IPS-18c (cell line): ENCODE measurements at regions not wholly inside any gene's neighbourhood (a gene's known extent, or its start where the extent isn't known, plus 50 kb on each side); places are given as distances from the start of the nearest gene placed in this dataset.

Experiments
- H3K4me3 ChIP-seq: 2 replicates; pipeline ENCODE4 v1.7.0; 2013; ENCODE audit warnings: low read depth, mild to moderate bottlenecking, low read length, moderate library complexity; ENCODE audit not compliant: insufficient read depth
- H3K9me3 ChIP-seq: one replicate; pipeline ENCODE4 v1.6.1; 2013; ENCODE audit warnings: mild to moderate bottlenecking, low read length, moderate library complexity; ENCODE audit not compliant: control insufficient read depth, insufficient read depth

GRCh38 chr21:33121715-33122475 lies 52.0 kb downstream of the OLIG1 start:
- Histone ChIP-seq H3K9me3 (no peaks in the 10 kb centered on the region), H3K4me3 (no peak overlapping the region)

DNA sequence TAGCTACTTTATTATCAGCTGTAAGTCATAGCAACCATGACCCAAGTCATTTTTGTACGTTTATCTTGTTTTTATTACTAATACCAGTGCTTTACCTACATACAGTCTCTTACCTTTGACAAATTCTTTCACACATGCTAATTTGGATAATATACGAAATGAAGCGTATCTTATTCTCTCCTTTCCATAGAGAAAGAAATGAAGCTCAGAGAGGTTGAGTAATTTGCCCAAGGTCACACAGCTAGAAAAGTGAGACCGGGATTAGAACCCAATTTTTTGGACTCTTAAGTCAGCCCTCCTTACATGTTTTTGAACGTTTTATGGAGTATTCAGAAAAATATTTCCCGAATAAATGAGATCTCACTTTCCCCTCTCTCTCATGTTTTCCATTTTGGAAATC lies 52.6 kb downstream of the OLIG1 start:
- no peaks in the 10 kb centered on the region for H3K9me3 ChIP-seq
- no peak overlapping the region for H3K4me3 ChIP-seq

GRCh38 chr21:33123374-33124123 lies 53.6 kb downstream of the OLIG1 start:
- H3K4me3 ChIP-seq: no peak overlapping the region
- H3K9me3 ChIP-seq: no peaks in the 10 kb centered on the region

- Histone ChIP-seq H3K4me3 (no peak overlapping the region), H3K9me3 (no peaks in the 10 kb centered on the region)
Observed at GRCh38 chr21:33124889-33125288, 54.9 kb downstream of the OLIG1 start.

DNA sequence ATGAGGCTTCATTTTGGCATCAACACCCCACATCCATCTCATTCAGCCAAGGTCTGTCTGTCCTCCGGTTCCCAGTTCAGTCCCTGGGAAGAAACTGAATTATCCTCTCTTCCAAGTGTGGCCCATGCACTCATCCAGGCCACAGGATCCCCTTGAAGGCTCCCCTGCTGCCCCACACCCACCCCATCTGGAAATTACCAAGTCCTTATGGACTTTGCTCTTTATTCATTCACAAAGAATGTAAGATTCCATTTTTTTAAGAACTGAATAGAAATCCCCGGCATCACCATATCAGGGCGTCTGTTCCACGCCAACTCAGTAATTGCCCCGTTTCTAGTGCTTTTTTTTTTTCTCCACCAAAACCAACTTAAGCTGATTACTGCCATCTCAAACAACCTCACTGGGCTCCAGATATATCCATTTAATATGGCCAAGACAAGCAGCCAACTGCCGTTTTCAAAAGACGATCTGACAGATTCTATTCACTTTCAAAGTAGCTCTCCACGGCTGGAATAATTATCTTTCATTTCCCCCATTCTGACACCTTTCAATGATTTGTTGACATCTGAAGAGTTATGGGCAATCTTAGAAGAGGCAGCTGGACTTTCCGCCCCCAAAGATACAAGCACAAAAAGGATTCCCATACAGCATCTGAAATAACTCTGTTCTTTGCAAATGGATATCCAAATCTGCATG lies 55.9 kb downstream of the OLIG1 start:
- Histone ChIP-seq H3K4me3 (no peak overlapping the region), H3K9me3 (no peaks in the 10 kb centered on the region)

GRCh38 chr21:33126569-33126968 lies 56.6 kb downstream of the OLIG1 start:
- no peaks in the 10 kb centered on the region for H3K9me3 ChIP-seq
- no peak overlapping the region for H3K4me3 ChIP-seq

DNA sequence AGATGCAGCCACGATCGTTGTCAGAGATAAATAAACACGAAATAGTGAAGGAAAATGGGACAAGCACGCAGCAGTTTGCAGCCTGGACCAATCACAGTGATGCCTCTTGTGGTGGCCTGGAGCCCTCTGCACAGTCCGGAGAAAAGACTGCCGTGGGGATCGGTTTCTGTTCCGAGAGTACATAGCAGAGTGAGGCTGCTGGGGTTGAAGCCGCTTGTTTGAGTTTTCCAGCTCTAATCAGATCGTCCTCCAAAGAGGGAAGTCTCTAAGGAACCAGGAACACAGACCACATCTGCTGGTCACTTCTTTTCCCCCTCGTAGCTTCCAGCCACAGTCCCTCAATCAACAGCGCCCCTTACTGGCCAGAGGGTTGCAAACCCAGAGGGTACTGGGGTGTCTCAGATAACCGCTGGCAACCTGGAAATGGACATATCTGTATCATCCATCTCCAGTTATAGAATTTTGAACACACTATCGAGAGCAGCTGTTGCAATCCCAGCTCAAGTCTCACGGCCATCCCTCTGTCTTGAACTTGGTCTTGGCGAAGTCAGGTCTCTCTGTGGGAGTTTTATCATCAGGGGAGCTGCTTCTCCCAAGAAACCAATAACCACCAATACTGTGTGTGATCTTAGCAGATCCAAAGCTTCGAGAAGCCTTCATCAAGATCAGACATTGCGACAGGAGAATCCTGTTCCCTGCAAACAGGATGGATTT lies 57.4 kb downstream of the OLIG1 start:
- Histone ChIP-seq H3K4me3 (peak overlapping the region; percentile 30; the same call in 1 of the 2 replicates), H3K9me3 (no peaks in the 10 kb centered on the region)

DNA sequence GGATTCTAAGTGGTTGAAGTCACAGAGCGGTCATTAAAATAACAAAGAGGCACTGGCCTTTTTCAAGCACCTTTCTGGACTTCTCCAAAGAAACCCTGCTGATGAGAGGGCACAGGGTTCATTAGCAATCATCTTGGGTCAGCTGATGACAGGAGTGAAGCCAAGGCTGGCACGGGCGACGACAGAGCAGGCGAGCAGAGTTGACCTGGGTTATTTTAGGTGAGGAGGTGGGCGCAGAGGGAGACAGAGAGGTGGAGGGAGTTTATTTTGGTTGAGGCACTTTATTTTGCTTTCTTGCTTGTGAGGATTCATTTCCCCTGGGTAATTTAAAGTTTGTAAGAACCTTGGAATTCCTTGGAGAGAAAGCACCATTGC lies 57.9 kb downstream of the OLIG1 start:
- Histone ChIP-seq H3K9me3 (no peaks in the 10 kb centered on the region), H3K4me3 (no peak overlapping the region)

GRCh38 chr21:33128538-33128937 lies 58.6 kb downstream of the OLIG1 start:
- Histone ChIP-seq H3K4me3 (no peak overlapping the region), H3K9me3 (no peaks in the 10 kb centered on the region)

DNA sequence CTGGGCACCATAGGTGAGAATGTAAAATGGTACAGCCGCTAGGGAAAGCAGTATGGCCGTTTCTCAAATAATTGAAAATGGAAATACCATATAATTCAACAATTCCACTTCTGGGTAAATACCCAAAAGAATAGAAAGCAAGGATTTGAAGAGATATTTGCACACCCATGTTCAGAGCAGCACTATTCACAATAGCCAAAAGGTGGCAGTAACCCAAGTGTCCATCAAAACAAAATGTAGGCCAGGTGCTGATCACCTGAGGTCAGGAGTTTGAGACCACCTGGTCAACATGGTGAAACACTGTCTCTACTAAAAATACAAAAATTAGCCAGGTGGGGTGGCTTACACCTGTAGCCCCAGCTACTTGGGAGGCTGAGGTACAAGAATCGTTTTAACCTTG lies 62.1 kb downstream of the OLIG1 start:
- Histone ChIP-seq H3K4me3 (no peak overlapping the region), H3K9me3 (no peaks in the 10 kb centered on the region)

DNA sequence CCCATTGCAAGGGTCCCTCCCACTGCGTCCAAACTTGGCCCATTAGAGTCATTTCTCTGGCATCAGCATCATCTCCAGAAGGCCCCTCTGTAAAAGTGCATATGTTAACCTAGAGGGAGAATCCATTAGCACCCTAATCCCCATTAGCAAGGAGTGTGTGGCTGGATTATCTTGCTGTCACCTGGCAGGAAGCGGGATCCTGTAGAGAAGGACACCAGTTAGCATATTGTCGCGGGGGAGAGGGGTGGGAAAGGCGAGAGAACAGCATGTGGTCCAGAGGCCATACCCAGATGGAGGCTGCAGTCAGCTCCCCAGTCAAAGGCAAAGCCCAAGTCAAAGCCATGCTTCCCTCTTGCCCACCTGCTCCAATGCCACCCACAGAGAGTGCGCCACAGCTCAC lies 64.0 kb downstream of the OLIG1 start:
- H3K4me3 ChIP-seq: no peak overlapping the region
- no peaks in the 10 kb centered on the region for H3K9me3 ChIP-seq

DNA sequence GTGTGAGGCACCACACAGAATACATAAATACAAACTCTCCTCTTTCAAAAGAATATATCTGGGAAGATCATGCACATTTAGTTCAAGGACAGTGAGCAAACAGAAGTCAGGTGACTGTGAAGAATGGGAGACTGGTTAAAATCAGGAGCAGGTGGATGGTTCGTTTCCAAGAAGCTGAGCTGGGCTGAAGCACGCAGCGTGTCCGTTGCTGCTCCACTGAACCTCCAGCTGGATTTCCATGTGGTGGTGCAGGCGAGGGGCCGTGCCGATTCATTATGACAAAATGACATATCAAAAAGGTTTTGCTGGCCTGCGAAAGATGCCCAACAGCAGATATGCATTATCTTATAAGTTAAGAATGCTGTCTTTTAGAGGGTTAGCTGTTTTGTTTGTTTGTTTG lies 66.0 kb downstream of the OLIG1 start:
- no peaks in the 10 kb centered on the region for H3K9me3 ChIP-seq
- H3K4me3 ChIP-seq: no peak overlapping the region

- no peaks in the 10 kb centered on the region for H3K9me3 ChIP-seq
- no peak overlapping the region for H3K4me3 ChIP-seq
Observed at GRCh38 chr21:33136847-33137502, 67.0 kb downstream of the OLIG1 start.

DNA sequence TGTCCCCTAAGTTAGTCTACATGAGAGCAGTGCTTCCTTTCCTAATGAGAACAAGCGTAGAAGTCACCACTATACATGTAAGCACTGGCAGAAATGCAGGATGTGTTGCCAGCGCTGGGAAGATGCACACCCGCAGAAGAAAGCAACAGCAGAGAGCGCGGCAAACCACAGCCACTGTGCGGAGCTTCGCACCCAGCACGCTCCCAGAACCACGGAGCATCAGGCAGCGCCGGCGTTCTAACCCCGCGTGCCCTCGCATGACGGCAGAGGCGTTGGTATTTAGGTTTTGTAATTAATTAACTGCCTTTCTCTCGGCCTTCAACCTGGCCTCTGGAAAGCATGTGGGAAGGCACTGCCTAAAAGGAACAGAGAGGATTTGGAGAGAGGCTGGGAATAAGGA lies 69.1 kb downstream of the OLIG1 start:
- no peak overlapping the region for H3K4me3 ChIP-seq
- H3K9me3 ChIP-seq: no peaks in the 10 kb centered on the region

- Histone ChIP-seq H3K4me3 (no peak overlapping the region), H3K9me3 (no peaks in the 10 kb centered on the region)
Observed at GRCh38 chr21:33140288-33140687, 70.3 kb downstream of the OLIG1 start.

- no peak overlapping the region for H3K4me3 ChIP-seq
- H3K9me3 ChIP-seq: peaks cover 2% of the 10 kb centered on the region
Observed at GRCh38 chr21:33146467-33146866, 76.5 kb downstream of the OLIG1 start.

GRCh38 chr21:33149181-33149580 lies 79.2 kb downstream of the OLIG1 start:
- H3K4me3 ChIP-seq: no peak overlapping the region
- peaks cover 2% of the 10 kb centered on the region for H3K9me3 ChIP-seq
